CD4-positive, alpha-beta T cell (primary cell): ENCODE measurements at regions not wholly inside any gene's neighbourhood (a gene's known extent, or its start where the extent isn't known, plus 50 kb on each side); places are given as distances from the start of the nearest gene placed in this dataset.

ENCODE experiments used
- ATAC-seq: fragments of 200-7000 bp; cut with Tn5 transposase; one replicate; pipeline ENCODE4 v1.10.0; 2022; ENCODE audit warnings: mild to moderate bottlenecking; ENCODE audit not compliant: poor library complexity
- CTCF ChIA-PET: fragments of 350-600 bp; sonication (Branson Sonifier 250); formaldehyde crosslinking; loops from one replicate; lab custom pipeline; 2021; ENCODE audit warnings: antibody characterized with exemption, inconsistent platforms; lab: Charles Lee
- POLR2A ChIA-PET: fragments of 350-600 bp; sonication (Branson Sonifier 250); formaldehyde crosslinking; loops from one replicate; lab custom pipeline; 2021; ENCODE audit warnings: antibody characterized with exemption, inconsistent platforms; lab: Charles Lee
- DNase-seq, 14 experiments: peaks; one replicate each; pipeline ENCODE4 v3.0.0-alpha.2; 2013 to 2020; ENCODE audit warnings: mixed read lengths in 2 of 14
- H3K27ac ChIP-seq, 2 donors: one replicate each; pipeline versions ENCODE4 v1.5.1 to v1.7.0; 2013; ENCODE audit warnings: low read length in 2 of 2, low read depth in 1 of 2, mild to moderate bottlenecking in 1 of 2
- H3K27me3 ChIP-seq, 2 experiments: 1 replicate in 1 of 2; 2 replicates in 1 of 2; pipeline versions ENCODE4 v1.6.1 to v1.7.0; 2013; ENCODE audit warnings: low read length in 2 of 2, control low read depth in 1 of 2, mild to moderate bottlenecking in 1 of 2, moderate library complexity in 1 of 2; ENCODE audit not compliant: insufficient read depth in 2 of 2, control insufficient read depth in 1 of 2
- H3K36me3 ChIP-seq: one replicate; pipeline ENCODE4 v1.6.1; 2013; ENCODE audit warnings: low read length, control low read depth; ENCODE audit not compliant: insufficient read depth
- H3K4me1 ChIP-seq: one replicate; pipeline ENCODE4 v1.6.1; 2013; ENCODE audit warnings: low read length, control low read depth; ENCODE audit not compliant: insufficient read depth
- H3K4me3 ChIP-seq: one replicate; pipeline ENCODE4 v1.5.1; 2013; ENCODE audit warnings: mild to moderate bottlenecking, low read length, moderate library complexity
- H3K9me3 ChIP-seq, 2 experiments: 1 replicate in 1 of 2; 2 replicates in 1 of 2; pipeline versions ENCODE4 v1.6.1 to v1.7.0; 2013; ENCODE audit warnings: low read length in 2 of 2, mild to moderate bottlenecking in 2 of 2, control low read depth in 1 of 2, moderate library complexity in 1 of 2; ENCODE audit not compliant: control insufficient read depth in 1 of 2, insufficient read depth in 1 of 2
- H3K27ac Mint-ChIP-seq: one replicate; pipeline ENCODE4 v1.8.0; 2020; ENCODE audit warnings: mixed read lengths
- H3K27me3 Mint-ChIP-seq: one replicate; pipeline ENCODE4 v1.8.0; 2021; ENCODE audit warnings: mixed read lengths
- H3K36me3 Mint-ChIP-seq: one replicate; pipeline ENCODE4 v1.8.0; 2021; ENCODE audit warnings: low read depth, mixed read lengths
- H3K4me1 Mint-ChIP-seq: one replicate; pipeline ENCODE4 v1.8.0; 2021; ENCODE audit warnings: low read depth, mixed read lengths
- H3K4me3 Mint-ChIP-seq: one replicate; pipeline ENCODE4 v1.8.0; 2020; ENCODE audit warnings: mild to moderate bottlenecking, mixed read lengths
- H3K9me3 Mint-ChIP-seq: one replicate; pipeline ENCODE4 v1.8.0; 2020; ENCODE audit warnings: mixed read lengths
- CTCF ChIP-seq: fragments of 200-600 bp; IDR thresholded peaks from one replicate; pipeline ENCODE4 v1.8.0; 2022; ENCODE audit warnings: antibody characterized with exemption, mild to moderate bottlenecking
- intact Hi-C, 2 experiments: fragments of 100-400 bp; cut with DNase I in 1 of 2; cut with micrococcal nuclease in 1 of 2; formaldehyde crosslinking; loops; one replicate each; pipeline versions ENCODE4 v1.15.1 to v1.9.0; 2023 to 2025; cut with DNase I, micrococcal nuclease

- H3K9me3 Mint-ChIP-seq, result peaks cover 2% of the 10 kb centered on the region
- H3K4me1 Mint-ChIP-seq, result no peaks in the 10 kb centered on the region
- H3K4me3 ChIP-seq, result no peak overlapping the region
- no peak overlapping the region for H3K4me3 Mint-ChIP-seq
- H3K27me3 ChIP-seq, result no peaks in the 10 kb centered on the region
- CTCF ChIA-PET, result no interaction called here
- H3K36me3 Mint-ChIP-seq, result no peaks in the 10 kb centered on the region
- DNase-seq (no peak), ATAC-seq (no peak)
- H3K9me3 ChIP-seq, result peaks cover 0 to 12% of the 10 kb centered on the region in 2 experiments
- no peaks in the 10 kb centered on the region for H3K4me1 ChIP-seq
- no peaks in the 10 kb centered on the region for H3K36me3 ChIP-seq
- no peak for TF ChIP-seq CTCF
- POLR2A ChIA-PET, result no interaction called here
- no peaks in the 10 kb centered on the region for H3K27me3 Mint-ChIP-seq
- H3K27ac ChIP-seq, result no peak overlapping the region
- intact Hi-C loops, result no loop called here
- H3K27ac Mint-ChIP-seq, result no peak overlapping the region
Measured at GRCh38 chr9:86822006-86822801, 125.1 kb downstream of the GAS1 start.

GRCh38 chr9:86821006-86821845 is 126.1 kb downstream of the GAS1 start:
- Histone ChIP-seq H3K27me3 (no peaks in the 10 kb centered on the region), H3K4me1 (no peaks in the 10 kb centered on the region), H3K4me3 (no peak overlapping the region), H3K9me3 (peaks cover 0 to 12% of the 10 kb centered on the region in 2 experiments), H3K27ac (no peak overlapping the region), H3K36me3 (no peaks in the 10 kb centered on the region)
- DNase-seq, result no peak
- Mint-ChIP-seq H3K36me3 (no peaks in the 10 kb centered on the region), H3K27ac (no peak overlapping the region), H3K9me3 (peaks cover 2% of the 10 kb centered on the region), H3K4me3 (no peak overlapping the region), H3K4me1 (no peaks in the 10 kb centered on the region), H3K27me3 (no peaks in the 10 kb centered on the region)
- intact Hi-C loops, result no loop called here
- ChIA-PET POLR2A (no interaction called here), CTCF (no interaction called here)
- no peak for ATAC-seq
- no peak for TF ChIP-seq CTCF

- H3K4me1 Mint-ChIP-seq, result no peaks in the 10 kb centered on the region
- H3K27me3 Mint-ChIP-seq, result no peaks in the 10 kb centered on the region
- no peak for DNase-seq
- Histone ChIP-seq H3K4me3 (no peak overlapping the region), H3K9me3 (peaks cover 0 to 12% of the 10 kb centered on the region in 2 experiments), H3K27me3 (no peaks in the 10 kb centered on the region), H3K36me3 (no peaks in the 10 kb centered on the region), H3K27ac (no peak overlapping the region), H3K4me1 (no peaks in the 10 kb centered on the region)
- no peak overlapping the region for H3K27ac Mint-ChIP-seq
- no peak for ATAC-seq
- ChIA-PET CTCF (no interaction called here), POLR2A (no interaction called here)
- TF ChIP-seq CTCF, result no peak
- no peak overlapping the region for H3K4me3 Mint-ChIP-seq
- intact Hi-C loops, result no loop called here
- H3K9me3 Mint-ChIP-seq, result peaks cover 2% of the 10 kb centered on the region
- no peaks in the 10 kb centered on the region for H3K36me3 Mint-ChIP-seq
Measured at GRCh38 chr9:86819552-86819951, 127.8 kb downstream of the GAS1 start.
